DMS114 treated with DMSO at 0.1 percent for 48 hours (cell line): ENCODE measurements at regions not wholly inside any gene's neighbourhood (a gene's known extent, or its start where the extent isn't known, plus 50 kb on each side); places are given as distances from the start of the nearest gene placed in this dataset.

Experiments
- DNase-seq: peaks from one replicate; lab custom pipeline; 2025; ENCODE audit not compliant: unreplicated experiment; lab: John Stamatoyannopoulos, UW

GRCh38 chr4:30656828-30657227, 63.3 kb upstream of the PCDH7 start:
- no peak for DNase-seq

GRCh38 chr4:30667919-30668318, 52.2 kb upstream of the PCDH7 start:
- DNase-seq, result no peak

GRCh38 chr4:30670206-30670605, 50.0 kb upstream of the PCDH7 start:
- DNase-seq, result no peak
